ENCODE measurements at regions not wholly inside any gene's neighbourhood (a gene's known extent, or its start where the extent isn't known, plus 50 kb on each side); places are given as distances from the start of the nearest gene placed in this dataset.

DNA sequence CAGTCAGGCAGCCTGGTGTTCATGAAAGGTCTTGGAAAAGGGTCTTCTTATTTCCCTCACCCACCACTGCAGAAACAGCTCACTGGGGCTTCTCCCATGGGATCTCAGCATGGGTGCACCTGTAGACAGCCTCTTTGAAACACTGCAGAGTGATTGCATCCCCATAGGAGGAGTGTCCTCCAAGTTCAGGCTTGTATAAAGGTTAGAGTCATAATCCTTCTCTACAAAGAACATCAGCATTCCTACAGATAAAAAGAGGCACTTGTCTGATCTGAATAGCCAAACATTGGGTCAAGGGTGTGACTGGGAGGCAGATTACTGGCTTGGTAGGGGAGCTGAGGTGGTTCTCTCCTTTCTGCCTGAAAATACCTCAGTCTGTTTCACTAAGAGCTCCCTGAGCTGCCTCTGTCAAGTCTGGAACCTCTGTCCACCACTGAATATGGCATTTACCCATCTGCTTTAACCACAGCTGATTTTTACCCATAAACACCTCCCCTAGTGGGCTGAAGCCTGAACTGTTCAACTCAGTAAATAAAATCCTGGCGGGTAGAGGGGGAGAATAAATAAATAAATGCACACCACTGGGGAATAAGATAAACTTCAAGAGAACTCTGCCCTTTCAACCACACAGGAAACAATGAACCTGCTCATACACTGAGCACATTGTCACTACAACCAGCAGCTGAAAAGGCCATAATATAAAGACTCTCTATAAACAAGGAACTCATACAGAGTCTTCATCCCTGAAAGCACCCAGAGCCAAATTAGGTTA is 120.7 kb upstream of the SCAF11 start:
- TF ChIP-seq, protein P1, sequence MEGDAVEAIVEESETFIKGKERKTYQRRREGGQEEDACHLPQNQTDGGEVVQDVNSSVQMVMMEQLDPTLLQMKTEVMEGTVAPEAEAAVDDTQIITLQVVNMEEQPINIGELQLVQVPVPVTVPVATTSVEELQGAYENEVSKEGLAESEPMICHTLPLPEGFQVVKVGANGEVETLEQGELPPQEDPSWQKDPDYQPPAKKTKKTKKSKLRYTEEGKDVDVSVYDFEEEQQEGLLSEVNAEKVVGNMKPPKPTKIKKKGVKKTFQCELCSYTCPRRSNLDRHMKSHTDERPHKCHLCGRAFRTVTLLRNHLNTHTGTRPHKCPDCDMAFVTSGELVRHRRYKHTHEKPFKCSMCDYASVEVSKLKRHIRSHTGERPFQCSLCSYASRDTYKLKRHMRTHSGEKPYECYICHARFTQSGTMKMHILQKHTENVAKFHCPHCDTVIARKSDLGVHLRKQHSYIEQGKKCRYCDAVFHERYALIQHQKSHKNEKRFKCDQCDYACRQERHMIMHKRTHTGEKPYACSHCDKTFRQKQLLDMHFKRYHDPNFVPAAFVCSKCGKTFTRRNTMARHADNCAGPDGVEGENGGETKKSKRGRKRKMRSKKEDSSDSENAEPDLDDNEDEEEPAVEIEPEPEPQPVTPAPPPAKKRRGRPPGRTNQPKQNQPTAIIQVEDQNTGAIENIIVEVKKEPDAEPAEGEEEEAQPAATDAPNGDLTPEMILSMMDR (conservative IDR thresholded peaks at IDR 0.05): peak; percentile 39
- TF ChIP-seq ZFX (IDR thresholded peaks at IDR 0.05): no peak

Data from C4-2B (cell line).